ENCODE measurements at regions not wholly inside any gene's neighbourhood (a gene's known extent, or its start where the extent isn't known, plus 50 kb on each side); places are given as distances from the start of the nearest gene placed in this dataset.

GRCh38 chr16:20141956-20142355, 68.3 kb upstream of the GPR139 start:
- no peaks in the 10 kb centered on the region for H3K4me1 ChIP-seq
- H3K36me3 ChIP-seq, result no peaks in the 10 kb centered on the region
- intact Hi-C loops (cut with micrococcal nuclease), result no loop called here
- peaks cover 13% of the 10 kb centered on the region for H3K27me3 ChIP-seq (ENCODE audit: low read depth)
- H3K27ac ChIP-seq (replicated peaks), result no peak overlapping the region
- H3K4me3 ChIP-seq, result no peak overlapping the region
- no peak for TF ChIP-seq CTCF (IDR thresholded peaks at IDR 0.05; ENCODE audit: borderline replicate concordance)
- DNase-seq, result no peak
- no peaks in the 10 kb centered on the region for H3K9me3 ChIP-seq (replicated peaks)

GRCh38 chr16:20137909-20138308, 64.2 kb upstream of the GPR139 start:
- H3K4me1 ChIP-seq, result no peaks in the 10 kb centered on the region
- no peak overlapping the region for H3K4me3 ChIP-seq
- H3K27ac ChIP-seq (replicated peaks), result no peak overlapping the region
- H3K27me3 ChIP-seq (ENCODE audit: low read depth), result peaks cover 23% of the 10 kb centered on the region
- intact Hi-C loops (cut with micrococcal nuclease), result no loop called here
- no peaks in the 10 kb centered on the region for H3K36me3 ChIP-seq
- no peak for DNase-seq
- H3K9me3 ChIP-seq (replicated peaks), result peaks cover 2% of the 10 kb centered on the region
- no peak for TF ChIP-seq CTCF (IDR thresholded peaks at IDR 0.05; ENCODE audit: borderline replicate concordance)

GRCh38 chr16:20137194-20137593, 63.5 kb upstream of the GPR139 start:
- no peaks in the 10 kb centered on the region for H3K36me3 ChIP-seq
- H3K4me3 ChIP-seq, result no peak overlapping the region
- peaks cover 25% of the 10 kb centered on the region for H3K27me3 ChIP-seq (ENCODE audit: low read depth)
- peaks cover 9% of the 10 kb centered on the region for H3K9me3 ChIP-seq (replicated peaks)
- TF ChIP-seq CTCF (IDR thresholded peaks at IDR 0.05; ENCODE audit: borderline replicate concordance), result no peak
- H3K4me1 ChIP-seq, result no peaks in the 10 kb centered on the region
- intact Hi-C loops (cut with micrococcal nuclease), result no loop called here
- no peak overlapping the region for H3K27ac ChIP-seq (replicated peaks)
- no peak for DNase-seq

- Histone ChIP-seq H3K4me3 (no peak overlapping the region), H3K36me3 (no peaks in the 10 kb centered on the region), H3K27me3 (ENCODE audit: low read depth) (peaks cover 29% of the 10 kb centered on the region), H3K9me3 (replicated peaks) (peaks cover 16% of the 10 kb centered on the region), H3K4me1 (no peaks in the 10 kb centered on the region), H3K27ac (replicated peaks) (no peak overlapping the region)
- no peak for TF ChIP-seq CTCF (IDR thresholded peaks at IDR 0.05; ENCODE audit: borderline replicate concordance)
- intact Hi-C loops (cut with micrococcal nuclease), result no loop called here
- no peak for DNase-seq
Measured at GRCh38 chr16:20136446-20136968, 62.8 kb upstream of the GPR139 start.

- H3K27me3 ChIP-seq (ENCODE audit: low read depth), result peaks cover 19% of the 10 kb centered on the region
- H3K36me3 ChIP-seq, result no peaks in the 10 kb centered on the region
- no peak for DNase-seq
- H3K4me1 ChIP-seq, result no peaks in the 10 kb centered on the region
- intact Hi-C loops (cut with micrococcal nuclease), result no loop called here
- no peak for TF ChIP-seq CTCF (IDR thresholded peaks at IDR 0.05; ENCODE audit: borderline replicate concordance)
- peaks cover 52% of the 10 kb centered on the region for H3K9me3 ChIP-seq (replicated peaks)
- H3K27ac ChIP-seq (replicated peaks), result no peak overlapping the region
- H3K4me3 ChIP-seq, result no peak overlapping the region
Measured at GRCh38 chr16:20129375-20129774, 55.7 kb upstream of the GPR139 start.
